Caco-2 (cell line): ENCODE measurements at regions not wholly inside any gene's neighbourhood (a gene's known extent, or its start where the extent isn't known, plus 50 kb on each side); places are given as distances from the start of the nearest gene placed in this dataset.

Experiments
- BruUV-seq: library from RNA; stranded (reverse); fragments of 400-500 nt; replicated peaks from 2 replicates; lab custom pipeline; 2021; lab: Mats Ljungman, UMichigan
- CTCF ChIA-PET: fragments of 300-600 bp; sonication (Branson Sonifier 250); formaldehyde crosslinking; loops from one replicate; lab custom pipeline; 2022; ENCODE audit warnings: antibody characterized with exemption; lab: Charles Lee
- POLR2A ChIA-PET: fragments of 300-600 bp; sonication (Branson Sonifier 250); formaldehyde crosslinking; loops from one replicate; lab custom pipeline; 2022; ENCODE audit warnings: antibody characterized with exemption; lab: Charles Lee
- DNase-seq, 2 experiments: peaks; one replicate each; pipeline versions ENCODE4 v3.0.0 to v3.0.0-alpha.2; 2020 to 2022
- H3K27me3 ChIP-seq: replicated peaks from 2 replicates; pipeline ENCODE4 v1.6.0; 2011; ENCODE audit warnings: low read length; ENCODE audit not compliant: control insufficient read depth, insufficient read depth
- H3K36me3 ChIP-seq: 2 replicates; pipeline ENCODE4 v1.5.1; 2011; ENCODE audit warnings: low read length; ENCODE audit not compliant: control insufficient read depth, insufficient read depth
- H3K4me1 ChIP-seq: fragments of 250-450 bp; sonication (Bioruptor Pico); 2 replicates; pipeline ENCODE4 v1.5.1; 2020; ENCODE audit warnings: mild to moderate bottlenecking
- H3K4me3 ChIP-seq: 2 replicates; pipeline ENCODE4 v1.5.1; 2011; ENCODE audit warnings: low read depth, mild to moderate bottlenecking, control low read depth, low read length
- H3K9me3 ChIP-seq: fragments of 250-450 bp; sonication (Bioruptor Pico); 2 replicates; pipeline ENCODE4 v1.5.1; 2020; ENCODE audit warnings: mild to moderate bottlenecking, moderate library complexity
- H3K27ac Mint-ChIP-seq: one replicate; pipeline ENCODE4 v1.8.0; 2022; ENCODE audit warnings: mixed read lengths; ENCODE audit not compliant: unreplicated experiment
- H3K27me3 Mint-ChIP-seq: one replicate; pipeline ENCODE4 v1.8.0; 2022; ENCODE audit warnings: mixed read lengths; ENCODE audit not compliant: insufficient read depth, unreplicated experiment
- H3K36me3 Mint-ChIP-seq: one replicate; pipeline ENCODE4 v1.8.0; 2022; ENCODE audit warnings: mild to moderate bottlenecking, mixed read lengths; ENCODE audit not compliant: insufficient read depth, unreplicated experiment
- H3K4me1 Mint-ChIP-seq: one replicate; pipeline ENCODE4 v1.8.0; 2022; ENCODE audit warnings: low read depth, mixed read lengths; ENCODE audit not compliant: unreplicated experiment
- H3K4me3 Mint-ChIP-seq: one replicate; pipeline ENCODE4 v1.8.0; 2022; ENCODE audit warnings: mild to moderate bottlenecking, moderate library complexity, mixed read lengths; ENCODE audit not compliant: unreplicated experiment
- H3K9me3 Mint-ChIP-seq: one replicate; pipeline ENCODE4 v1.8.0; 2022; ENCODE audit warnings: mixed read lengths; ENCODE audit not compliant: unreplicated experiment
- CTCF ChIP-seq, 2 experiments: fragments of 200-600 bp in 1 of 2; IDR thresholded peaks; 1 replicate in 1 of 2; 2 replicates in 1 of 2; pipeline versions ENCODE4 v1.5.1 to v1.8.0; 2011 to 2022; ENCODE audit warnings: antibody characterized with exemption in 1 of 2, control low read depth in 1 of 2, inconsistent platforms in 1 of 2, low read depth in 1 of 2, low read length in 1 of 2, mild to moderate bottlenecking in 1 of 2, moderate library complexity in 1 of 2; ENCODE audit not compliant: insufficient read depth in 1 of 2, severe bottlenecking in 1 of 2, unreplicated experiment in 1 of 2
- intact Hi-C: fragments of 100-400 bp; cut with micrococcal nuclease; formaldehyde crosslinking; loops from one replicate; pipeline ENCODE4 v1.10.0; 2022; ENCODE audit not compliant: unreplicated experiment

- no peaks in the 10 kb centered on the region for H3K36me3 Mint-ChIP-seq
- ChIA-PET POLR2A (no interaction called here), CTCF (no interaction called here)
- Histone ChIP-seq H3K27me3 (no peaks in the 10 kb centered on the region), H3K4me3 (no peak overlapping the region), H3K9me3 (peaks cover 5% of the 10 kb centered on the region), H3K36me3 (no peaks in the 10 kb centered on the region), H3K4me1 (no peaks in the 10 kb centered on the region)
- peaks cover 38% of the 10 kb centered on the region for H3K9me3 Mint-ChIP-seq
- BruUV-seq: no TSS peak
- no peak for TF ChIP-seq CTCF (IDR thresholded peaks at IDR 0.05; ENCODE audit: insufficient read depth in 1 of 2, low read depth in 1 of 2, low read length in 1 of 2, severe bottlenecking in 1 of 2, unreplicated experiment in 1 of 2)
- no peak overlapping the region for H3K4me3 Mint-ChIP-seq
- intact Hi-C loops: no loop called here
- no peaks in the 10 kb centered on the region for H3K4me1 Mint-ChIP-seq
- no peak overlapping the region for H3K27ac Mint-ChIP-seq
- peaks cover 6% of the 10 kb centered on the region for H3K27me3 Mint-ChIP-seq
- DNase-seq: no peak
Measured at GRCh38 chr10:130399425-130399950, 263.3 kb downstream of the GLRX3 start.

DNA sequence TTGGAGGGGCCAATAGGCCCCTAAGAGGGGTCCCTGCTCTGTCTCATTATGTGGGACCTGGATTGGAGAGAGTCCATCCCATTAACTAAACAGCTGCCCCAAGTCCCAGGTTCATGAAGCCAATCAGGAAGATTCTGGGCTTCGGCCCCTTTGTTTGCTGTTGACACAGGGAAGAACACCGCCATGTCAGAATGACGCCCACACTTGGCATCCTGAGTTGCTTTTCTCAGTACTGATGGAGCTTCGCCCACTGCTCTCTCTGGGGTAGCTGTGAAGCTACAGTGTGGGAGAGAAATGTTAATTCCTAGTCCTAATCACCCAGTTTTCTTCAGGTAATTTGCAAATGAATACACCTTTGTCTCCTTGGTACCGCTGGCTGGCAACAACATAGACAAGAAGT lies 264.7 kb downstream of the GLRX3 start:
- no peak for DNase-seq
- BruUV-seq: no TSS peak
- ChIA-PET POLR2A (no interaction called here), CTCF (no interaction called here)
- intact Hi-C loops: no loop called here
- no peak overlapping the region for H3K27ac Mint-ChIP-seq
- Histone ChIP-seq H3K27me3 (no peaks in the 10 kb centered on the region), H3K4me1 (no peaks in the 10 kb centered on the region), H3K9me3 (peaks cover 5% of the 10 kb centered on the region; the same call in 1 of the 2 replicates), H3K36me3 (no peaks in the 10 kb centered on the region), H3K4me3 (no peak overlapping the region)
- H3K36me3 Mint-ChIP-seq: no peaks in the 10 kb centered on the region
- no peak overlapping the region for H3K4me3 Mint-ChIP-seq
- H3K4me1 Mint-ChIP-seq: no peaks in the 10 kb centered on the region
- H3K27me3 Mint-ChIP-seq: peaks cover 6% of the 10 kb centered on the region
- no peak for TF ChIP-seq CTCF (IDR thresholded peaks at IDR 0.05; ENCODE audit: insufficient read depth in 1 of 2, low read depth in 1 of 2, low read length in 1 of 2, severe bottlenecking in 1 of 2, unreplicated experiment in 1 of 2)
- H3K9me3 Mint-ChIP-seq: peaks cover 32% of the 10 kb centered on the region

DNA sequence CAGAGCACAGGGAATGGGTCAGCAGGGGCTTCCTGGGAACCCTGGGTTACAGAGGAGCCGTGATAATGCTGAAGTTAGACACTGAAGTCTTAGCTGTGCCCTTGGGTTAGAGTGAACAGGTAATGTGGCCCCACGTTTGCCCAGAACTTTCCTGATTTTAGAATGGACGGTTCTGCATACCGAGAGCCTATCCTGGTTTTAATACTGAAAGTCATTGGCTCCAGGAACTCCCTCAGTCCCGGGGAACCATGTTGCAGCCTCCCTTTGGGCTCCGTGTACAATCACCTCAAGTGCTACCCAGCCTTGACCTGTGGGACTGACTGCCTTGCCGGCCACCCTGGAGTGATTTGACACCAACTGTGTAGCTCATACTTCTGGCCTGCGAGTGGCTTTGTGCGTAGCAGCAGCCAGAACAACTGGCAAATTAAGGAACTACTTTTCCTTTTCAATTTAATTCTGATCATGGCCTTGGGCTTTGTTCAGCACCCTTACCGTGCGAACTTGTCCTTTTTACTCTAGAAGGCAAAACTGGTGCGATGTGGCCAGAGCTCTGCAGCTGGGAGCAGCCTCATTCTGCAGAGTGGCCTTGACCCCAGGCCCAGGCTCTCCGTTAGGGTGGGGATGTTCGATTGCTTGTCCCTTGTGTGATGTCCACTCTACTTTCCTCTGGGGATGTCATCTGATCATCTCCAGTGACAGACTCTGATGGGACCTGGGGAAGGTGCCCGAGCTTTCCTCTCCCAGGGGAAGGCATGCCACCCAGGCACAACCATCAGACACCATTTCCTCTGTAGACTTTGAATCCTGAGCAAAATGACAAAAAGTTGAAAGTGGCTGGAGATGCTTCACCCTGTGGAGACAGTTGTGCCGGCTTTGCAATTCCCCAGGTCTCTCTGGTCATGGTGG lies 265.9 kb downstream of the GLRX3 start:
- peaks cover 32% of the 10 kb centered on the region for H3K9me3 Mint-ChIP-seq
- H3K36me3 ChIP-seq: no peaks in the 10 kb centered on the region
- H3K27ac Mint-ChIP-seq: no peak overlapping the region
- no peak overlapping the region for H3K4me3 ChIP-seq
- H3K27me3 ChIP-seq: no peaks in the 10 kb centered on the region
- H3K27me3 Mint-ChIP-seq: peaks cover 8% of the 10 kb centered on the region
- no peak for DNase-seq
- POLR2A ChIA-PET: no interaction called here
- no peak for TF ChIP-seq CTCF (IDR thresholded peaks at IDR 0.05; ENCODE audit: insufficient read depth in 1 of 2, low read depth in 1 of 2, low read length in 1 of 2, severe bottlenecking in 1 of 2, unreplicated experiment in 1 of 2)
- H3K4me1 ChIP-seq: no peaks in the 10 kb centered on the region
- no peak overlapping the region for H3K4me3 Mint-ChIP-seq
- intact Hi-C loops: no loop called here
- H3K36me3 Mint-ChIP-seq: no peaks in the 10 kb centered on the region
- no TSS peak for BruUV-seq
- CTCF ChIA-PET: no interaction called here
- H3K4me1 Mint-ChIP-seq: no peaks in the 10 kb centered on the region
- no peaks in the 10 kb centered on the region for H3K9me3 ChIP-seq
